Body of pancreas (tissue), 4 donors: ENCODE measurements at regions not wholly inside any gene's neighbourhood (a gene's known extent, or its start where the extent isn't known, plus 50 kb on each side); places are given as distances from the start of the nearest gene placed in this dataset.

ENCODE experiments used
- ATAC-seq: fragments of 150-250 bp; one replicate; pipeline ENCODE4 v1.9.1; 2016
- DNase-seq, 4 donors: peaks; one replicate each; pipeline ENCODE4 v3.0.0-alpha.2; 2019
- H3K27ac ChIP-seq, 4 donors: fragments of 200-600 bp; sonication (generic); 1 replicate in 3 of 4; 2 replicates in 1 of 4; pipeline versions ENCODE4 v1.5.1 to v1.6.1; 2016 to 2019; ENCODE audit warnings: mild to moderate bottlenecking in 1 of 4, mixed read lengths in 1 of 4, moderate library complexity in 1 of 4
- H3K27me3 ChIP-seq, 2 donors: fragments of 200-600 bp; sonication (generic); one replicate each; pipeline ENCODE4 v1.6.0; 2016; ENCODE audit warnings: mild to moderate bottlenecking in 1 of 2
- H3K36me3 ChIP-seq, 2 donors: fragments of 200-600 bp; sonication (generic); replicated peaks in 1 of 2; 2 replicates each; pipeline ENCODE4 v1.5.1; 2016; ENCODE audit warnings: low read depth in 2 of 2; ENCODE audit not compliant: insufficient read depth in 1 of 2
- H3K4me1 ChIP-seq: fragments of 200-600 bp; sonication (generic); one replicate; pipeline ENCODE4 v1.6.0; 2016
- H3K4me3 ChIP-seq, 2 donors: fragments of 200-600 bp; sonication (generic); 1 replicate in 1 of 2; 2 replicates in 1 of 2; pipeline ENCODE4 v1.5.1; 2016 to 2019
- H3K9me3 ChIP-seq, 3 donors: fragments of 200-600 bp; sonication (generic); 1 replicate in 2 of 3; 2 replicates in 1 of 3; pipeline ENCODE4 v1.5.1; 2016
- CTCF ChIP-seq, 7 experiments: fragments of 450-650 bp in 4 of 7; fragments of 200-600 bp in 3 of 7; sonication (generic) in 3 of 7; IDR thresholded peaks; one replicate each; pipeline ENCODE4 v1.5.1; 2016 to 2019; ENCODE audit warnings: antibody characterized with exemption in 7 of 7
- POLR2A ChIP-seq, 3 donors: fragments of 450-650 bp; IDR thresholded peaks; one replicate each; pipeline ENCODE4 v1.6.1; 2016; ENCODE audit warnings: antibody characterized with exemption in 3 of 3, mild to moderate bottlenecking in 2 of 3
- WGBS, 2 donors: methylation state at CpG; one replicate each; pipeline ENCODE4 v1.1.5; 2017; 5-methylcytosine and 5-hydroxymethylcytosine counted together
- intact Hi-C: fragments of 100-400 bp; cut with DNase I; formaldehyde crosslinking; loops from one replicate; pipeline ENCODE4 v1.15.1; 2023

- Histone ChIP-seq H3K4me3 (no peak overlapping the region), H3K27me3 (no peaks in the 10 kb centered on the region), H3K4me1 (no peaks in the 10 kb centered on the region), H3K27ac (no peak overlapping the region), H3K36me3 (no peaks in the 10 kb centered on the region), H3K9me3 (no peaks in the 10 kb centered on the region)
- 63 to 71% methylated on average over 1 of the region's 1 CpG for WGBS, 2 donors
- no peak for TF ChIP-seq POLR2A (IDR thresholded peaks at IDR 0.05)
- TF ChIP-seq CTCF (IDR thresholded peaks at IDR 0.05), result no peak
- no peak for DNase-seq
- no peak for ATAC-seq
- intact Hi-C loops, result no loop called here
Observed at GRCh38 chrX:124993735-124994134, 325.9 kb upstream of the TEX13C start.

- Histone ChIP-seq H3K36me3 (no peaks in the 10 kb centered on the region), H3K9me3 (no peaks in the 10 kb centered on the region), H3K27ac (no peak overlapping the region), H3K4me3 (no peak overlapping the region), H3K27me3 (no peaks in the 10 kb centered on the region), H3K4me1 (no peaks in the 10 kb centered on the region)
- ATAC-seq (no peak), DNase-seq (no peak)
- intact Hi-C loops, result no loop called here
- 30 to 43% methylated on average over 4 of the region's 4 CpGs for WGBS, 2 donors
- TF ChIP-seq POLR2A (IDR thresholded peaks at IDR 0.05), result no peak
Observed at GRCh38 chrX:124994404-124994803, 325.3 kb upstream of the TEX13C start.

GRCh38 chrX:125003746-125004446 lies 315.8 kb upstream of the TEX13C start:
- ATAC-seq, result no peak
- Histone ChIP-seq H3K27ac (no peak overlapping the region), H3K4me1 (no peaks in the 10 kb centered on the region), H3K4me3 (no peak overlapping the region), H3K9me3 (no peaks in the 10 kb centered on the region), H3K27me3 (no peaks in the 10 kb centered on the region), H3K36me3 (no peaks in the 10 kb centered on the region)
- DNase-seq, result no peak
- TF ChIP-seq CTCF (IDR thresholded peaks at IDR 0.05), result no peak
- TF ChIP-seq POLR2A (IDR thresholded peaks at IDR 0.05), result no peak
- WGBS, 2 donors, result 23 to 43% methylated on average over 7 of the region's 7 CpGs
- intact Hi-C loops, result no loop called here

- no peak for TF ChIP-seq POLR2A (IDR thresholded peaks at IDR 0.05)
- TF ChIP-seq CTCF (IDR thresholded peaks at IDR 0.05), result no peak
- no peaks in the 10 kb centered on the region for H3K4me1 ChIP-seq
- DNase-seq, result no peak
- WGBS, 2 donors, result 7 to 15% methylated on average over 2 of the region's 2 CpGs
- no peak overlapping the region for H3K27ac ChIP-seq
- ATAC-seq, result no peak
- no peaks in the 10 kb centered on the region for H3K9me3 ChIP-seq
- no peaks in the 10 kb centered on the region for H3K36me3 ChIP-seq
- intact Hi-C loops, result no loop called here
- H3K4me3 ChIP-seq, result no peak overlapping the region
- no peaks in the 10 kb centered on the region for H3K27me3 ChIP-seq
Observed at GRCh38 chrX:125004799-125005198, 314.9 kb upstream of the TEX13C start.

GRCh38 chrX:125005863-125006262 lies 313.8 kb upstream of the TEX13C start:
- no peak for DNase-seq
- no peaks in the 10 kb centered on the region for H3K9me3 ChIP-seq
- no peak overlapping the region for H3K27ac ChIP-seq
- no peaks in the 10 kb centered on the region for H3K27me3 ChIP-seq
- TF ChIP-seq CTCF (IDR thresholded peaks at IDR 0.05) (no peak), POLR2A (IDR thresholded peaks at IDR 0.05) (no peak)
- H3K36me3 ChIP-seq, result no peaks in the 10 kb centered on the region
- no peak overlapping the region for H3K4me3 ChIP-seq
- intact Hi-C loops, result no loop called here
- no peaks in the 10 kb centered on the region for H3K4me1 ChIP-seq
- 33 to 39% methylated on average over 1 to 3 of the region's 4 CpGs for WGBS, 2 donors
- no peak for ATAC-seq
